ENCODE measurements at regions not wholly inside any gene's neighbourhood (a gene's known extent, or its start where the extent isn't known, plus 50 kb on each side); places are given as distances from the start of the nearest gene placed in this dataset.

GRCh38 chr4:176843710-176844109, 51.0 kb upstream of the VEGFC start:
- Histone ChIP-seq H3K9me3 (no peaks in the 10 kb centered on the region), H3K4me3 (no peak overlapping the region), H3K27ac (no peak overlapping the region), H3K4me1 (no peaks in the 10 kb centered on the region), H3K27me3 (no peaks in the 10 kb centered on the region), H3K36me3 (no peaks in the 10 kb centered on the region)
- no peak for DNase-seq
- TF ChIP-seq POLR2AphosphoS5 (IDR thresholded peaks at IDR 0.05) (no peak), EP300 (IDR thresholded peaks at IDR 0.05) (no peak), POLR2A (IDR thresholded peaks at IDR 0.05) (no peak)
- TF ChIP-seq, protein P1, sequence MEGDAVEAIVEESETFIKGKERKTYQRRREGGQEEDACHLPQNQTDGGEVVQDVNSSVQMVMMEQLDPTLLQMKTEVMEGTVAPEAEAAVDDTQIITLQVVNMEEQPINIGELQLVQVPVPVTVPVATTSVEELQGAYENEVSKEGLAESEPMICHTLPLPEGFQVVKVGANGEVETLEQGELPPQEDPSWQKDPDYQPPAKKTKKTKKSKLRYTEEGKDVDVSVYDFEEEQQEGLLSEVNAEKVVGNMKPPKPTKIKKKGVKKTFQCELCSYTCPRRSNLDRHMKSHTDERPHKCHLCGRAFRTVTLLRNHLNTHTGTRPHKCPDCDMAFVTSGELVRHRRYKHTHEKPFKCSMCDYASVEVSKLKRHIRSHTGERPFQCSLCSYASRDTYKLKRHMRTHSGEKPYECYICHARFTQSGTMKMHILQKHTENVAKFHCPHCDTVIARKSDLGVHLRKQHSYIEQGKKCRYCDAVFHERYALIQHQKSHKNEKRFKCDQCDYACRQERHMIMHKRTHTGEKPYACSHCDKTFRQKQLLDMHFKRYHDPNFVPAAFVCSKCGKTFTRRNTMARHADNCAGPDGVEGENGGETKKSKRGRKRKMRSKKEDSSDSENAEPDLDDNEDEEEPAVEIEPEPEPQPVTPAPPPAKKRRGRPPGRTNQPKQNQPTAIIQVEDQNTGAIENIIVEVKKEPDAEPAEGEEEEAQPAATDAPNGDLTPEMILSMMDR (IDR thresholded peaks at IDR 0.05) = no peak
- WGBS, 2 donors = 63 to 76% methylated on average over 3 of the region's 3 CpGs
- intact Hi-C loops (cut with DNase I) = no loop called here

DNA sequence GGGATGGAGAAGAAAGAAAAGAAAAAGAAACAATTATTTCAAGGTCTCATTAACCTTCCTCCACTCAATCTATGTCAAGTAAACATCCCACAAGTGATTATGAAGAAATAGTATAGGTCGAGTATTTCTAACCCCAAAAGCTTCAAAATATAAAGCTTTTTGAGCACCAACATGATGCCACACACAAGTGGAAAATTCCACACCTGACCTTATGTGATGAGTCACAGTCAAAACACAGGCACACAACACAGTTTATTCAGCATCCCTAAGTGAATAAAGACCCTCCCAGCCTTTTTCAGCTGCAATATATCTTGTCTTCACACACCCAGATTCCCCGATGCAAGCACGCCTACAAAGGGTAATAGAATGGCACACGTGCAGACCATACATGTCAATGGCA, 51.7 kb upstream of the VEGFC start:
- Histone ChIP-seq H3K4me3 (no peak overlapping the region), H3K27me3 (no peaks in the 10 kb centered on the region), H3K9me3 (no peaks in the 10 kb centered on the region), H3K36me3 (no peaks in the 10 kb centered on the region), H3K27ac (no peak overlapping the region), H3K4me1 (no peaks in the 10 kb centered on the region)
- no peak for DNase-seq
- no peak for TF ChIP-seq EP300 (IDR thresholded peaks at IDR 0.05)
- no peak for TF ChIP-seq POLR2AphosphoS5 (IDR thresholded peaks at IDR 0.05)
- TF ChIP-seq POLR2A (IDR thresholded peaks at IDR 0.05) = no peak
- TF ChIP-seq, protein P1 (IDR thresholded peaks at IDR 0.05) = no peak
- 86 to 88% methylated on average over 4 of the region's 4 CpGs for WGBS, 2 donors
- intact Hi-C loops (cut with DNase I) = no loop called here

- Histone ChIP-seq H3K27me3 (no peaks in the 10 kb centered on the region), H3K9me3 (no peaks in the 10 kb centered on the region), H3K4me3 (no peak overlapping the region), H3K27ac (no peak overlapping the region), H3K4me1 (no peaks in the 10 kb centered on the region), H3K36me3 (no peaks in the 10 kb centered on the region)
- TF ChIP-seq EP300 (IDR thresholded peaks at IDR 0.05) (no peak), POLR2A (IDR thresholded peaks at IDR 0.05) (no peak), POLR2AphosphoS5 (IDR thresholded peaks at IDR 0.05) (no peak)
- TF ChIP-seq, protein P1 (IDR thresholded peaks at IDR 0.05) = no peak
- DNase-seq = no peak
- intact Hi-C loops (cut with DNase I) = no loop called here
- WGBS, 2 donors = 48 to 85% methylated on average over 2 of the region's 2 CpGs
Measured at GRCh38 chr4:176845636-176846035, 52.9 kb upstream of the VEGFC start.

DNA sequence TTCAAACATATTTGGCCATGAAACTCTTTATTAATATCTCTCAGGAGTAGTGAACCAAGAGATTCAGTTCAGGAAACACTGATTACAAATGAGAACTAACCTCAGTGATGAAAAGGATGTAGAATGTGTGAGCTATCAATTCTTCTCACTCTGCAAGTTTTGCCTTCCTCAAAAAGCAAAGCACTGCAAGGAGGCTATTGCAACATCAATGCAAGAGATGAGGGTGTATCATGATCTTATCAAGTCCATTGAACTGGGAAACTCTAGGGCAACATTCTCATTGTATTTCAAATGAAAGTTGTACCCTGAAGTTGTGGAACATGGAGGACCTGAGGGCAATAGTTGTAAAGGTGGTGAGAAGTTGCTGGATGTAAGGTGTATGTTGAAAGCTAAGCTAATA, 56.4 kb upstream of the VEGFC start:
- no peak for DNase-seq
- no peak for TF ChIP-seq POLR2AphosphoS5 (IDR thresholded peaks at IDR 0.05)
- Histone ChIP-seq H3K27ac (no peak overlapping the region), H3K36me3 (no peaks in the 10 kb centered on the region), H3K4me3 (no peak overlapping the region), H3K4me1 (no peaks in the 10 kb centered on the region), H3K9me3 (no peaks in the 10 kb centered on the region), H3K27me3 (no peaks in the 10 kb centered on the region)
- intact Hi-C loops (cut with DNase I) = no loop called here

DNA sequence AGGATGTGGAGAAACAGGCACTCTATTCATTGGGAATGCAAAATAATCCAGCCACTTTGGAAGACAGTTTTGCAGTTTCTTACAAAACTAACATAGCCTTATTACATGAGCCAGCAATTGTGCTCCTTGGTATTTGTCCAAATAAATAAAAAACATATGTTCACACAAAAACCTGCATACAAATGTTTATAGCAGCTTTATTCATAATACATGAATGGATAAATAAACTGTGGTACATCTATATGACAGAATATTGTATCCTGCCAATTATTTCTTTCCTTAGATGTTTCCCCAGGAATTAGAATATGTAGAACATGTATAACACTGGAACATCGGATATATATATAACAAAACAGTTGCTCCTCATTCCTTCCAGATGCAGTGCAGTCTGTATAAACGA, 57.7 kb upstream of the VEGFC start:
- H3K4me1 ChIP-seq = no peaks in the 10 kb centered on the region
- intact Hi-C loops (cut with DNase I) = no loop called here
- TF ChIP-seq, protein P1 (IDR thresholded peaks at IDR 0.05) = no peak
- TF ChIP-seq POLR2AphosphoS5 (IDR thresholded peaks at IDR 0.05) = no peak
- no peak for TF ChIP-seq EP300 (IDR thresholded peaks at IDR 0.05)
- TF ChIP-seq POLR2A (IDR thresholded peaks at IDR 0.05) = no peak
- H3K27me3 ChIP-seq = no peaks in the 10 kb centered on the region
- H3K27ac ChIP-seq = no peak overlapping the region
- no peaks in the 10 kb centered on the region for H3K9me3 ChIP-seq
- H3K4me3 ChIP-seq = no peak overlapping the region
- no peaks in the 10 kb centered on the region for H3K36me3 ChIP-seq
- WGBS, 2 donors = 53 to 71% methylated on average over 2 of the region's 2 CpGs
- no peak for DNase-seq
